OCI-LY7 (cell line): ENCODE measurements at regions not wholly inside any gene's neighbourhood (a gene's known extent, or its start where the extent isn't known, plus 50 kb on each side); places are given as distances from the start of the nearest gene placed in this dataset.

Experiments
- BruUV-seq: library from RNA; stranded (reverse); fragments of 400-500 nt; replicated peaks from 2 replicates; lab custom pipeline; 2021; lab: Mats Ljungman, UMichigan
- CTCF ChIA-PET: fragments of 300-600 bp; sonication (Branson Sonifier 250); formaldehyde crosslinking; loops from one replicate; lab custom pipeline; 2022; ENCODE audit warnings: antibody characterized with exemption; ENCODE audit not compliant: unreplicated experiment; lab: Charles Lee
- POLR2A ChIA-PET: fragments of 300-600 bp; sonication (Branson Sonifier 250); formaldehyde crosslinking; loops from one replicate; lab custom pipeline; 2022; ENCODE audit warnings: antibody characterized with exemption; lab: Charles Lee
- DNase-seq: peaks from one replicate; pipeline ENCODE4 v3.0.0-alpha.2; 2015; ENCODE audit warnings: low spot score
- H2AFZ ChIP-seq: fragments of 200-600 bp; sonication (generic), shearing (Covaris generic); 2 replicates; pipeline ENCODE4 v1.6.1; 2014; ENCODE audit warnings: mild to moderate bottlenecking, antibody characterized with exemption, low read length, moderate library complexity
- H3K27ac ChIP-seq: fragments of 200-600 bp; sonication (generic); 2 replicates; pipeline ENCODE4 v1.5.1; 2014; ENCODE audit warnings: mixed run types, low read depth, mild to moderate bottlenecking, moderate library complexity, low read length, inconsistent platforms; ENCODE audit not compliant: poor library complexity, severe bottlenecking
- H3K36me3 ChIP-seq: fragments of 200-600 bp; sonication (generic); 2 replicates; pipeline ENCODE4 v1.6.1; 2014; ENCODE audit warnings: mild to moderate bottlenecking, antibody characterized with exemption, low read length, moderate library complexity, mixed read lengths; ENCODE audit not compliant: insufficient read depth
- H3K4me1 ChIP-seq: fragments of 200-600 bp; sonication (generic); 2 replicates; pipeline ENCODE4 v1.5.1; 2014; ENCODE audit warnings: mild to moderate bottlenecking, low read length; ENCODE audit not compliant: insufficient read depth, poor library complexity, severe bottlenecking
- H3K4me2 ChIP-seq: fragments of 200-600 bp; sonication (generic); 2 replicates; pipeline ENCODE4 v1.6.1; 2014; ENCODE audit warnings: mild to moderate bottlenecking, low read length
- H3K4me3 ChIP-seq: fragments of 200-600 bp; sonication (generic); 2 replicates; pipeline ENCODE4 v1.5.1; 2014; ENCODE audit warnings: mild to moderate bottlenecking, low read depth, low read length; ENCODE audit not compliant: poor library complexity, severe bottlenecking
- H3K79me2 ChIP-seq: fragments of 200-600 bp; sonication (generic); 2 replicates; pipeline ENCODE4 v1.6.1; 2016; ENCODE audit warnings: low read depth, mild to moderate bottlenecking, low read length, moderate library complexity, mixed read lengths; ENCODE audit not compliant: insufficient read depth
- H3K9me2 ChIP-seq: fragments of 200-600 bp; sonication (generic); 2 replicates; pipeline ENCODE4 v1.6.1; 2016; ENCODE audit warnings: mild to moderate bottlenecking, low read length, mixed read lengths; ENCODE audit not compliant: insufficient read depth
- H3K9me3 ChIP-seq: fragments of 200-600 bp; sonication (generic); 2 replicates; pipeline ENCODE4 v1.6.1; 2014; ENCODE audit warnings: mild to moderate bottlenecking, mixed run types, low read length, mixed read lengths
- H4K20me1 ChIP-seq: fragments of 200-600 bp; sonication (generic); 2 replicates; pipeline ENCODE4 v1.6.1; 2014; ENCODE audit warnings: mild to moderate bottlenecking, antibody characterized with exemption, low read length, moderate library complexity, mixed read lengths; ENCODE audit not compliant: insufficient read depth
- CTCF ChIP-seq: fragments of 200-600 bp; sonication (generic); conservative IDR thresholded peaks from 2 replicates; pipeline ENCODE4 v1.5.1; 2014; ENCODE audit warnings: mild to moderate bottlenecking, antibody characterized with exemption, low read length, moderate library complexity, mixed read lengths
- EZH2phosphoT487 ChIP-seq: fragments of 200-600 bp; sonication (generic); IDR thresholded peaks from 2 replicates; pipeline ENCODE4 v1.6.1; 2018; ENCODE audit warnings: low read depth, borderline replicate concordance, mild to moderate bottlenecking, mixed run types, antibody characterized with exemption, low read length, moderate library complexity, mixed read lengths
- intact Hi-C: fragments of 100-400 bp; cut with micrococcal nuclease; formaldehyde crosslinking; loops from one replicate; pipeline ENCODE4 v1.10.0; 2022; ENCODE audit not compliant: unreplicated experiment

- TF ChIP-seq EZH2phosphoT487, result no peak
- TF ChIP-seq CTCF, result no peak
- Histone ChIP-seq H3K9me3 (no peaks in the 10 kb centered on the region), H4K20me1 (no peaks in the 10 kb centered on the region), H3K4me2 (no peak overlapping the region), H3K27ac (no peak overlapping the region), H3K4me3 (no peak overlapping the region), H3K79me2 (no peaks in the 10 kb centered on the region), H3K9me2 (no peaks in the 10 kb centered on the region), H3K36me3 (no peaks in the 10 kb centered on the region), H3K4me1 (no peaks in the 10 kb centered on the region), H2AFZ (no peak overlapping the region)
- ChIA-PET CTCF (no interaction called here), POLR2A (no interaction called here)
- no peak for DNase-seq
- no TSS peak for BruUV-seq
- intact Hi-C loops, result no loop called here
Observed at GRCh38 chr18:73514449-73514848, 633.2 kb downstream of the FBXO15 start.

- Histone ChIP-seq H3K4me2 (no peak overlapping the region), H2AFZ (no peak overlapping the region), H3K4me3 (no peak overlapping the region), H3K27ac (no peak overlapping the region), H3K79me2 (no peaks in the 10 kb centered on the region), H3K36me3 (no peaks in the 10 kb centered on the region), H3K9me3 (no peaks in the 10 kb centered on the region), H3K4me1 (no peaks in the 10 kb centered on the region), H4K20me1 (no peaks in the 10 kb centered on the region), H3K9me2 (no peaks in the 10 kb centered on the region)
- no peak for DNase-seq
- TF ChIP-seq CTCF (no peak), EZH2phosphoT487 (no peak)
- BruUV-seq, result no TSS peak
- ChIA-PET CTCF (no interaction called here), POLR2A (no interaction called here)
- intact Hi-C loops, result no loop called here
Observed at GRCh38 chr18:73511771-73512503, 635.7 kb downstream of the FBXO15 start.

- H3K79me2 ChIP-seq, result no peaks in the 10 kb centered on the region
- H3K4me2 ChIP-seq, result no peak overlapping the region
- intact Hi-C loops, result no loop called here
- CTCF ChIA-PET, result no interaction called here
- no peaks in the 10 kb centered on the region for H4K20me1 ChIP-seq
- no peaks in the 10 kb centered on the region for H3K9me2 ChIP-seq
- H3K36me3 ChIP-seq, result no peaks in the 10 kb centered on the region
- no peaks in the 10 kb centered on the region for H3K4me1 ChIP-seq
- no peak overlapping the region for H3K27ac ChIP-seq
- no peak for DNase-seq
- H3K9me3 ChIP-seq, result no peaks in the 10 kb centered on the region
- H3K4me3 ChIP-seq, result no peak overlapping the region
- TF ChIP-seq EZH2phosphoT487 (no peak), CTCF (no peak)
- POLR2A ChIA-PET, result no interaction called here
- no peak overlapping the region for H2AFZ ChIP-seq
- BruUV-seq, result no TSS peak
Observed at GRCh38 chr18:73509460-73509859, 638.2 kb downstream of the FBXO15 start.
